ENCODE measurements at regions not wholly inside any gene's neighbourhood (a gene's known extent, or its start where the extent isn't known, plus 50 kb on each side); places are given as distances from the start of the nearest gene placed in this dataset.

DNA sequence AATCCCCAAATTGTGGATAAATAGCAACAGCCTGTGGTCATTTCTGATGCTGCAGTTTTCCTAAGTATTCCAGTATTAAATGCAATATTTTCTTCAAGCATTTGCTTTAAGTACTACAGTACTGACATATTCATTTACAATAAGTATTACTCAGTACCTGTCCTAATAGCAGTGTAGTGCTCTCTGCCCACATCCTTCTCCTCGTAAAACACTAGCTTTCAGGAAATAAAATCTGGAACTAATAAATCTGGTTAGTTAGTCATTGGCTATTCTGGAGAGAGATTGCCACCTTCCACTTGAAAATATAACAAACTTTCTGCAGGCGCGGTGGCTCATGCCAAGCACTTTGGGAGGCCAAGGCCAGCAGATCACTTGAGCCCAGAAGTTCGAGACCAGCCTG, 441.5 kb downstream of the PRKD1 start:
- POLR2A ChIA-PET = no interaction called here
- CTCF ChIA-PET = no interaction called here
- Histone ChIP-seq H3K9me3 (no peaks in the 10 kb centered on the region), H3K4me1 (no peaks in the 10 kb centered on the region), H3K27ac (no peak overlapping the region), H3K4me2 (no peak overlapping the region), H3K4me3 (no peak overlapping the region)
- FAIRE-seq (no peak), ATAC-seq (no peak), DNase-seq (ENCODE audit: low read depth in 1 of 2, low spot score in 1 of 2) (no peak)
- WGBS (ENCODE audit: missing lambda C conversion rate) = 48% methylated on average over 4 of the region's 4 CpGs
- TF ChIP-seq CBX2 (IDR thresholded peaks at IDR 0.05; ENCODE audit: borderline replicate concordance, low read depth) = no peak
- TF ChIP-seq NPAS2 (CRISPR knock-in tag; IDR thresholded peaks at IDR 0.05; ENCODE audit: borderline replicate concordance) = no peak
- TF ChIP-seq TFCP2L1 (CRISPR knock-in tag; IDR thresholded peaks at IDR 0.05) = no peak
- no peak for TF ChIP-seq MYC (IDR thresholded peaks at IDR 0.05; ENCODE audit: borderline replicate concordance, low read length)
- TF ChIP-seq RARB (CRISPR knock-in tag; IDR thresholded peaks at IDR 0.05) = no peak
- no peak for TF ChIP-seq HDAC2 (IDR thresholded peaks at IDR 0.05)
- TF ChIP-seq, protein P1, sequence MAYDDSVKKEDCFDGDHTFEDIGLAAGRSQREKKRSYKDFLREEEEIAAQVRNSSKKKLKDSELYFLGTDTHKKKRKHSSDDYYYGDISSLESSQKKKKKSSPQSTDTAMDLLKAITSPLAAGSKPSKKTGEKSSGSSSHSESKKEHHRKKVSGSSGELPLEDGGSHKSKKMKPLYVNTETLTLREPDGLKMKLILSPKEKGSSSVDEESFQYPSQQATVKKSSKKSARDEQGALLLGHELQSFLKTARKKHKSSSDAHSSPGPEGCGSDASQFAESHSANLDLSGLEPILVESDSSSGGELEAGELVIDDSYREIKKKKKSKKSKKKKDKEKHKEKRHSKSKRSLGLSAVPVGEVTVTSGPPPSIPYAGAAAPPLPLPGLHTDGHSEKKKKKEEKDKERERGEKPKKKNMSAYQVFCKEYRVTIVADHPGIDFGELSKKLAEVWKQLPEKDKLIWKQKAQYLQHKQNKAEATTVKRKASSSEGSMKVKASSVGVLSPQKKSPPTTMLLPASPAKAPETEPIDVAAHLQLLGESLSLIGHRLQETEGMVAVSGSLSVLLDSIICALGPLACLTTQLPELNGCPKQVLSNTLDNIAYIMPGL (CRISPR knock-in tag; IDR thresholded peaks at IDR 0.05; ENCODE audit: borderline replicate concordance) = no peak
- TF ChIP-seq ESRRA (IDR thresholded peaks at IDR 0.05; ENCODE audit: borderline replicate concordance, low read length) = no peak
- no peak for TF ChIP-seq KDM5A (IDR thresholded peaks at IDR 0.05)
- no peak for TF ChIP-seq CBX8 (IDR thresholded peaks at IDR 0.05)
- no peak for TF ChIP-seq HOXB13 (CRISPR knock-in tag; IDR thresholded peaks at IDR 0.05; ENCODE audit: low read depth)
- TF ChIP-seq, protein P2, sequence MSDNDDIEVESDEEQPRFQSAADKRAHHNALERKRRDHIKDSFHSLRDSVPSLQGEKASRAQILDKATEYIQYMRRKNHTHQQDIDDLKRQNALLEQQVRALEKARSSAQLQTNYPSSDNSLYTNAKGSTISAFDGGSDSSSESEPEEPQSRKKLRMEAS (IDR thresholded peaks at IDR 0.05) = no peak
- no peak for TF ChIP-seq HEYL (CRISPR knock-in tag; IDR thresholded peaks at IDR 0.05)
- TF ChIP-seq RFX5 (IDR thresholded peaks at IDR 0.05) = no peak
- no peak for TF ChIP-seq JUN (IDR thresholded peaks at IDR 0.05)

DNA sequence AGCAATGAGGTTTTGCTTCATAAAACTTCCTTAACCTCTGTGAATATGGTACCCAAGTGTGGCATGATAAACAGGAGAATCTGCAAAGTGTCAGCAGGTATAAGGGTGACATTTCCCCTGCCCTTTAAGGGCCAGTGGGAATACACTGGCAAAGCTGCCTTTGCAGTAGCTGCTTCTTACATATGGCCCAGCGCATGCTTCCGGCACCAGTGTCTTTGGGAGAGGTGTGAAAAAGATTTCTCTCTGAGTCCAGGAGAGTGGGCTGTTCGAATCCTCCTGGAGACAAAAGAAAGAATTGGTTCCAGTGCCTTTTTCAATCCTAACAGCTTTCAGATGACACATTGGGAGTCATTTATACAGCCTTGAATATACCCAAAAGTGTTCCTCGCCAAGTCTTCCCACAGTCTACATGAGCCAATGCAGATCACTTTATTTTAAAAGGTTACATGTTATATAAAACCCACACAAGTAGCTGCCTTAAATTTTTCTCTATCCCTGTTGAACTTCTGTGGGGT, 437.7 kb downstream of the PRKD1 start:
- no peaks in the 10 kb centered on the region for H3K9me3 ChIP-seq
- ChIA-PET POLR2A (no interaction called here), CTCF (interaction anchor here (0.7 kb wide), 1 partner anchor 46 kb away, joined by 3 read pairs; no protein-coding TSS in a partner anchor)
- no peak overlapping the region for H3K27ac ChIP-seq
- FAIRE-seq (no peak), DNase-seq (ENCODE audit: low read depth in 1 of 2, low spot score in 1 of 2) (no peak), ATAC-seq (no peak)
- no peak for TF ChIP-seq HOXA7 (CRISPR knock-in tag; IDR thresholded peaks at IDR 0.05)
- TF ChIP-seq, protein P3, sequence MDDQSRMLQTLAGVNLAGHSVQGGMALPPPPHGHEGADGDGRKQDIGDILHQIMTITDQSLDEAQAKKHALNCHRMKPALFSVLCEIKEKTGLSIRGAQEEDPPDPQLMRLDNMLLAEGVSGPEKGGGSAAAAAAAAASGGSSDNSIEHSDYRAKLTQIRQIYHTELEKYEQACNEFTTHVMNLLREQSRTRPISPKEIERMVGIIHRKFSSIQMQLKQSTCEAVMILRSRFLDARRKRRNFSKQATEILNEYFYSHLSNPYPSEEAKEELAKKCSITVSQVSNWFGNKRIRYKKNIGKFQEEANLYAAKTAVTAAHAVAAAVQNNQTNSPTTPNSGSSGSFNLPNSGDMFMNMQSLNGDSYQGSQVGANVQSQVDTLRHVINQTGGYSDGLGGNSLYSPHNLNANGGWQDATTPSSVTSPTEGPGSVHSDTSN (IDR thresholded peaks at IDR 0.05) = no peak
- no peak for TF ChIP-seq MYC (IDR thresholded peaks at IDR 0.05; ENCODE audit: borderline replicate concordance, low read length)
- TF ChIP-seq, protein P2 (IDR thresholded peaks at IDR 0.05) = no peak
- TF ChIP-seq, protein P4, sequence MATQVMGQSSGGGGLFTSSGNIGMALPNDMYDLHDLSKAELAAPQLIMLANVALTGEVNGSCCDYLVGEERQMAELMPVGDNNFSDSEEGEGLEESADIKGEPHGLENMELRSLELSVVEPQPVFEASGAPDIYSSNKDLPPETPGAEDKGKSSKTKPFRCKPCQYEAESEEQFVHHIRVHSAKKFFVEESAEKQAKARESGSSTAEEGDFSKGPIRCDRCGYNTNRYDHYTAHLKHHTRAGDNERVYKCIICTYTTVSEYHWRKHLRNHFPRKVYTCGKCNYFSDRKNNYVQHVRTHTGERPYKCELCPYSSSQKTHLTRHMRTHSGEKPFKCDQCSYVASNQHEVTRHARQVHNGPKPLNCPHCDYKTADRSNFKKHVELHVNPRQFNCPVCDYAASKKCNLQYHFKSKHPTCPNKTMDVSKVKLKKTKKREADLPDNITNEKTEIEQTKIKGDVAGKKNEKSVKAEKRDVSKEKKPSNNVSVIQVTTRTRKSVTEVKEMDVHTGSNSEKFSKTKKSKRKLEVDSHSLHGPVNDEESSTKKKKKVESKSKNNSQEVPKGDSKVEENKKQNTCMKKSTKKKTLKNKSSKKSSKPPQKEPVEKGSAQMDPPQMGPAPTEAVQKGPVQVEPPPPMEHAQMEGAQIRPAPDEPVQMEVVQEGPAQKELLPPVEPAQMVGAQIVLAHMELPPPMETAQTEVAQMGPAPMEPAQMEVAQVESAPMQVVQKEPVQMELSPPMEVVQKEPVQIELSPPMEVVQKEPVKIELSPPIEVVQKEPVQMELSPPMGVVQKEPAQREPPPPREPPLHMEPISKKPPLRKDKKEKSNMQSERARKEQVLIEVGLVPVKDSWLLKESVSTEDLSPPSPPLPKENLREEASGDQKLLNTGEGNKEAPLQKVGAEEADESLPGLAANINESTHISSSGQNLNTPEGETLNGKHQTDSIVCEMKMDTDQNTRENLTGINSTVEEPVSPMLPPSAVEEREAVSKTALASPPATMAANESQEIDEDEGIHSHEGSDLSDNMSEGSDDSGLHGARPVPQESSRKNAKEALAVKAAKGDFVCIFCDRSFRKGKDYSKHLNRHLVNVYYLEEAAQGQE (IDR thresholded peaks at IDR 0.05) = no peak
- TF ChIP-seq NFE2L2 (conservative IDR thresholded peaks at IDR 0.05; ENCODE audit: low read length) = no peak
- no peak for TF ChIP-seq CBX8 (IDR thresholded peaks at IDR 0.05)
- TF ChIP-seq EHF (CRISPR knock-in tag; IDR thresholded peaks at IDR 0.05) = no peak
- no peak for TF ChIP-seq MAZ (IDR thresholded peaks at IDR 0.05; ENCODE audit: borderline replicate concordance, low read depth, low read length)
- TF ChIP-seq POLR2A (IDR thresholded peaks at IDR 0.05; ENCODE audit: low read length) = no peak
- TF ChIP-seq, protein P5, sequence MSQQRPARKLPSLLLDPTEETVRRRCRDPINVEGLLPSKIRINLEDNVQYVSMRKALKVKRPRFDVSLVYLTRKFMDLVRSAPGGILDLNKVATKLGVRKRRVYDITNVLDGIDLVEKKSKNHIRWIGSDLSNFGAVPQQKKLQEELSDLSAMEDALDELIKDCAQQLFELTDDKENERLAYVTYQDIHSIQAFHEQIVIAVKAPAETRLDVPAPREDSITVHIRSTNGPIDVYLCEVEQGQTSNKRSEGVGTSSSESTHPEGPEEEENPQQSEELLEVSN (IDR thresholded peaks at IDR 0.05; ENCODE audit: borderline replicate concordance, low read depth) = no peak
- H3K4me2 ChIP-seq = no peak overlapping the region
- no peak overlapping the region for H3K4me3 ChIP-seq
- no peaks in the 10 kb centered on the region for H3K4me1 ChIP-seq
- WGBS (ENCODE audit: missing lambda C conversion rate) = 45% methylated on average over 4 of the region's 4 CpGs

All from A549 (cell line).